ENCODE measurements at regions not wholly inside any gene's neighbourhood (a gene's known extent, or its start where the extent isn't known, plus 50 kb on each side); places are given as distances from the start of the nearest gene placed in this dataset.

GRCh38 chr18:51861046-51861445 lies 479.0 kb upstream of the DCC start:
- H4K5ac ChIP-seq (ENCODE audit: insufficient read length, low read depth, low read length), result no peak overlapping the region
- no peak overlapping the region for H2AK5ac ChIP-seq (ENCODE audit: insufficient read length, low read length)
- H2BK15ac ChIP-seq (ENCODE audit: low read depth, low read length), result no peak overlapping the region
- Mint-ChIP-seq H3K4me3 (no peak overlapping the region), H3K27me3 (ENCODE audit: low read depth) (no peaks in the 10 kb centered on the region; the same call in 1 of the 2 replicates), H3K27ac (no peak overlapping the region), H3K9me3 (peaks cover 10 to 18% of the 10 kb centered on the region in 2 experiments), H3K4me1 (peaks cover 12 to 18% of the 10 kb centered on the region in 2 experiments), H3K36me3 (ENCODE audit: insufficient read depth in 1 of 3, low read depth in 3 of 3) (peaks cover 4 to 7% (median 5%) of the 10 kb centered on the region in 3 experiments; a peak in 5 of 7 replicates)
- no peaks in the 10 kb centered on the region for H3K79me2 ChIP-seq (ENCODE audit: insufficient read depth, low read length)
- H3T11ph ChIP-seq (ENCODE audit: low read length), result no peak overlapping the region
- H2BK20ac ChIP-seq (ENCODE audit: low read depth, low read length, poor library complexity, severe bottlenecking), result no peak overlapping the region
- H3K56ac ChIP-seq (ENCODE audit: insufficient read length, low read depth, low read length), result no peak overlapping the region
- H3K9me3 ChIP-seq (ENCODE audit: control insufficient read depth, low read depth, low read length), result no peaks in the 10 kb centered on the region
- no peak for DNase-seq
- no peaks in the 10 kb centered on the region for H3K27me3 ChIP-seq (ENCODE audit: insufficient read depth, low read length)
- no peak overlapping the region for H2BK120ac ChIP-seq (ENCODE audit: low read depth, low read length, poor library complexity, severe bottlenecking)
- no peak overlapping the region for H3K4ac ChIP-seq (ENCODE audit: low read depth, low read length)
- no peaks in the 10 kb centered on the region for H4K20me1 ChIP-seq (ENCODE audit: control insufficient read depth, insufficient read depth, insufficient read length)
- H3K14ac ChIP-seq (ENCODE audit: insufficient read depth, low read length), result no peak overlapping the region
- H3K23ac ChIP-seq (ENCODE audit: insufficient read length, low read depth, low read length), result no peak overlapping the region
- no peak overlapping the region for H3K18ac ChIP-seq (ENCODE audit: insufficient read length, low read depth, low read length)
- H3K23me2 ChIP-seq (ENCODE audit: insufficient read length, low read depth, low read length, poor library complexity, severe bottlenecking), result no peaks in the 10 kb centered on the region
- H2AFZ ChIP-seq (ENCODE audit: low read length), result no peak overlapping the region
- H3K4me2 ChIP-seq (ENCODE audit: insufficient read depth, insufficient read length, low read length), result no peak overlapping the region
- H4K8ac ChIP-seq (replicated peaks; ENCODE audit: insufficient read length, low read depth, low read length), result no peak overlapping the region
- TF ChIP-seq CTCF (conservative IDR thresholded peaks at IDR 0.05), result no peak
- no peak overlapping the region for H3K9ac ChIP-seq (ENCODE audit: extremely low read depth, insufficient read length, low read length)
- no peaks in the 10 kb centered on the region for H3K79me1 ChIP-seq (ENCODE audit: insufficient read depth, low read depth, low read length, poor library complexity, severe bottlenecking)
- H3K27ac ChIP-seq (ENCODE audit: insufficient read length, low read depth, low read length), result no peak overlapping the region
- no peak overlapping the region for H2BK12ac ChIP-seq (ENCODE audit: insufficient read length, low read depth, low read length)
- no peaks in the 10 kb centered on the region for H3K4me1 ChIP-seq (ENCODE audit: insufficient read depth, low read length)
- no CpG with 5 or more reads among the region's 2 CpGs for WGBS (ENCODE audit: extremely low coverage, insufficient read length, low lambda C conversion rate)
- no peak overlapping the region for H4K91ac ChIP-seq (ENCODE audit: insufficient read length, low read depth, low read length)
- H2BK5ac ChIP-seq (ENCODE audit: insufficient read length, low read length), result no peak overlapping the region
